Prostate gland (tissue), 2 donors: ENCODE measurements at regions not wholly inside any gene's neighbourhood (a gene's known extent, or its start where the extent isn't known, plus 50 kb on each side); places are given as distances from the start of the nearest gene placed in this dataset.
A peak's percentile ranks its signal among the peaks of the same experiment; 100 is the strongest.

Experiments used
- POLR2A ChIP-seq: fragments of 450-650 bp; IDR thresholded peaks from one replicate; pipeline ENCODE4 v1.6.1; 2016; ENCODE audit warnings: antibody characterized with exemption, mild to moderate bottlenecking
- POLR2AphosphoS5 ChIP-seq: sonication (generic); formaldehyde crosslinking; IDR thresholded peaks from one replicate; pipeline ENCODE4 v1.6.1; 2017; ENCODE audit warnings: antibody characterized with exemption
- TF ChIP-seq, protein P1 (sequence below), 4 experiments: fragments of 200-600 bp in 2 of 4; fragments of 450-650 bp in 2 of 4; sonication (generic) in 2 of 4; IDR thresholded peaks; 1 replicate in 3 of 4; 2 replicates in 1 of 4; pipeline ENCODE4 v1.5.1; 2016 to 2019; ENCODE audit warnings: antibody characterized with exemption in 4 of 4, mild to moderate bottlenecking in 2 of 4, moderate library complexity in 2 of 4

DNA sequence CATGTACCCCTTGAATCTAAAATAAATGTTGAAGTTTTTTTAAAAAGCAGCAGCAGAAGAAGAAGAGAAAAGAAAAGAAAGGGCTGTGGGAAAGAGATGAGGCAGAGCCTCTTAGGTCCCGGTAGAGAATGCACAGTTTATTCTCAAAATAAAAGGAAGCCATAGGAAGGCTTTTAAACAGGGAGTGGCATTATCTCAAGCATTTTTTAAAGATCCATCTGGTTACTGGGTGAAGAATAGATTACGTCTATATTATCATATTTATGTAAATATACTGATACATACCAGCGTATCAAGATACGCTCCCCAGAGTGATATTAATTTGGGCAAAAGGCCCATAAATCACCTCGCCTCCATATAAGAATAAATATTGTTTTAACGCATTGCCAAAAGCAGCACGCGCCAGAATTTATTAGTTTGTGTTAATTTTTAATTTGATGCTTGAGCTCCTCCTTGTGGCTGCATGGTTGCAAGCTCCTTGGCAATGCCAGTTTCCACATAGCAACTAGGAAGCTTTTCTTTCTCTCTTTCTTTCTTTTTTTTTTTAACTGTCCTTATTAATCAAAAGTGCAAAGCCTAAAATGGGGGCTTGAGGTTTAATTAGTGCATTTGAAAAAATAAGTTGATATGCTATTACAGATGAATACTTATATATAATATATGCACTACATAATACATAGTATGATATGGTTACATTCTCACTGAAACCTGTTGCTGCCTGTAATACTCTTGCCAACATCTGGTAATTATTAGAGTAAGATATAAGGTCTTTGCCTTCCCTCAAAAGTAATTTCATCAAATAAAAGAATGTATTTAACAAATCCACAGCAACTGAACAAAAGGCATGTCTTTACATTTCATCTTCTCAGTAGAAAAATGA is 242.8 kb upstream of the UBE2E2 start:
- TF ChIP-seq, protein P1, sequence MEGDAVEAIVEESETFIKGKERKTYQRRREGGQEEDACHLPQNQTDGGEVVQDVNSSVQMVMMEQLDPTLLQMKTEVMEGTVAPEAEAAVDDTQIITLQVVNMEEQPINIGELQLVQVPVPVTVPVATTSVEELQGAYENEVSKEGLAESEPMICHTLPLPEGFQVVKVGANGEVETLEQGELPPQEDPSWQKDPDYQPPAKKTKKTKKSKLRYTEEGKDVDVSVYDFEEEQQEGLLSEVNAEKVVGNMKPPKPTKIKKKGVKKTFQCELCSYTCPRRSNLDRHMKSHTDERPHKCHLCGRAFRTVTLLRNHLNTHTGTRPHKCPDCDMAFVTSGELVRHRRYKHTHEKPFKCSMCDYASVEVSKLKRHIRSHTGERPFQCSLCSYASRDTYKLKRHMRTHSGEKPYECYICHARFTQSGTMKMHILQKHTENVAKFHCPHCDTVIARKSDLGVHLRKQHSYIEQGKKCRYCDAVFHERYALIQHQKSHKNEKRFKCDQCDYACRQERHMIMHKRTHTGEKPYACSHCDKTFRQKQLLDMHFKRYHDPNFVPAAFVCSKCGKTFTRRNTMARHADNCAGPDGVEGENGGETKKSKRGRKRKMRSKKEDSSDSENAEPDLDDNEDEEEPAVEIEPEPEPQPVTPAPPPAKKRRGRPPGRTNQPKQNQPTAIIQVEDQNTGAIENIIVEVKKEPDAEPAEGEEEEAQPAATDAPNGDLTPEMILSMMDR (IDR thresholded peaks at IDR 0.05): peak; percentile 60 to 78 (median 68)
- no peak for TF ChIP-seq POLR2A
- TF ChIP-seq POLR2AphosphoS5: peak; percentile 60
